Heart left ventricle (tissue), 13 donors: ENCODE measurements at regions not wholly inside any gene's neighbourhood (a gene's known extent, or its start where the extent isn't known, plus 50 kb on each side); places are given as distances from the start of the nearest gene placed in this dataset.

Source experiments
- POLR2A ChIP-seq, 2 donors: fragments of 450-650 bp; IDR thresholded peaks; one replicate each; pipeline ENCODE4 v1.6.1; 2017; ENCODE audit warnings: antibody characterized with exemption in 2 of 2, mild to moderate bottlenecking in 2 of 2, moderate library complexity in 2 of 2
- TF ChIP-seq, protein P1 (sequence below), 12 donors: fragments of 200-600 bp; sonication (generic) in 4 of 12; IDR thresholded peaks; one replicate each; pipeline versions ENCODE4 v1.5.0 to v1.8.0; 2018 to 2022; ENCODE audit warnings: antibody characterized with exemption in 12 of 12, mild to moderate bottlenecking in 5 of 12
- donor health status: ischemic (EF 13 %, LVEDD 7.1; RV severe dilation, severe dysfunction).
- donor health status: DM: no; HTN: yes; CAD: no.
- donor health status: DM: no; HTN: no; CAD: no.
- donor health status: ischemic (EF 25% LVEDD 6.9; RV normal size, moderate dysfunction).
- donor health status: ischemic (EF 25% LVEDD 5.7; RV mildly dilated, moderate dysfunction).
- donor health status: ischemic (EF 35%, LVEDD 5.7; RV mildly dilated, moderate dysfunction).
- donor health status: nonischemic (EF 11% LVEDD 7.7; RV severe dilation, severe dysfunction).
- donor health status: DM: yes; HTN: yes; CAD: no.
- donor health status: PGD.
- donor health status: ischemic (EF 29% LVEDD 5.4; RV normal size, mild dysfunction).
- donor health status: nonischemic (EF 23%, LVEDD 6.1; RV moderate dilation, normal function).

DNA sequence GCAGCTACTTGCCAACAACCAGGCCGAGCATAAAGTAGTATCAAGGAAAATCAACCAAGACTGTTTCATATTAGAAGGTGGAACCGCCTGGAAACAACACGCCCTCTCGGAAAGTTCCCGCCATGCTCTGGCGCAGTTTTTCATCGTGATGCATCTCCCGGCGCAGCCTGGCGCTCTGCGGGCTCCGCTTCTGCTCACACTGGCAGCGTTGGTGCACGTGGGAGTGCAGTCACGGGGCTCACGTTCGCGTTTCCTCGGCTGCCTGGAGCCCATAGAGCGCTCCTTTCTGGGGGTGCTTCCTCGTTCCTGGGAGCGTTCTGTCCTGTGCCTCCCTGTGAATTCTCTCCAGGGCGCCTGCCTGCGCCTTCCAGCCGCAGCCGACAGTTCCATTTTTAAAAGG, 227.3 kb downstream of the TBXT start:
- TF ChIP-seq, protein P1, sequence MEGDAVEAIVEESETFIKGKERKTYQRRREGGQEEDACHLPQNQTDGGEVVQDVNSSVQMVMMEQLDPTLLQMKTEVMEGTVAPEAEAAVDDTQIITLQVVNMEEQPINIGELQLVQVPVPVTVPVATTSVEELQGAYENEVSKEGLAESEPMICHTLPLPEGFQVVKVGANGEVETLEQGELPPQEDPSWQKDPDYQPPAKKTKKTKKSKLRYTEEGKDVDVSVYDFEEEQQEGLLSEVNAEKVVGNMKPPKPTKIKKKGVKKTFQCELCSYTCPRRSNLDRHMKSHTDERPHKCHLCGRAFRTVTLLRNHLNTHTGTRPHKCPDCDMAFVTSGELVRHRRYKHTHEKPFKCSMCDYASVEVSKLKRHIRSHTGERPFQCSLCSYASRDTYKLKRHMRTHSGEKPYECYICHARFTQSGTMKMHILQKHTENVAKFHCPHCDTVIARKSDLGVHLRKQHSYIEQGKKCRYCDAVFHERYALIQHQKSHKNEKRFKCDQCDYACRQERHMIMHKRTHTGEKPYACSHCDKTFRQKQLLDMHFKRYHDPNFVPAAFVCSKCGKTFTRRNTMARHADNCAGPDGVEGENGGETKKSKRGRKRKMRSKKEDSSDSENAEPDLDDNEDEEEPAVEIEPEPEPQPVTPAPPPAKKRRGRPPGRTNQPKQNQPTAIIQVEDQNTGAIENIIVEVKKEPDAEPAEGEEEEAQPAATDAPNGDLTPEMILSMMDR (IDR thresholded peaks at IDR 0.05) = no peak
- no peak for TF ChIP-seq POLR2A (IDR thresholded peaks at IDR 0.05)
